ENCODE measurements at regions not wholly inside any gene's neighbourhood (a gene's known extent, or its start where the extent isn't known, plus 50 kb on each side); places are given as distances from the start of the nearest gene placed in this dataset.

- TF ChIP-seq CTCF (IDR thresholded peaks at IDR 0.05) (no peak), POLR2AphosphoS5 (IDR thresholded peaks at IDR 0.05) (no peak), EP300 (IDR thresholded peaks at IDR 0.05) (no peak), POLR2A (IDR thresholded peaks at IDR 0.05) (no peak)
These were observed 327.7 kb downstream of the DHX35 start for GRCh38 chr20:39289831-39290230.

Data from sigmoid colon (tissue), 4 donors.